H9 (cell line): ENCODE measurements at regions not wholly inside any gene's neighbourhood (a gene's known extent, or its start where the extent isn't known, plus 50 kb on each side); places are given as distances from the start of the nearest gene placed in this dataset.

Experiments used
- DNase-seq: peaks from one replicate; pipeline ENCODE4 v3.0.0-alpha.2; 2017
- H2AFZ ChIP-seq: one replicate; pipeline ENCODE4 v1.6.1; 2013; ENCODE audit warnings: mild to moderate bottlenecking, low read length, control low read depth, moderate library complexity
- H2AK5ac ChIP-seq: 2 replicates; pipeline ENCODE4 v1.6.1; 2013; ENCODE audit warnings: low read length, control low read depth, mixed read lengths; ENCODE audit not compliant: insufficient read length
- H2BK120ac ChIP-seq: one replicate; pipeline ENCODE4 v1.6.1; 2013; ENCODE audit warnings: low read depth, mild to moderate bottlenecking, low read length, control low read depth, inconsistent platforms; ENCODE audit not compliant: poor library complexity, severe bottlenecking
- H2BK12ac ChIP-seq: 2 replicates; pipeline ENCODE4 v1.6.1; 2013; ENCODE audit warnings: low read length, control low read depth, mixed read lengths, low read depth; ENCODE audit not compliant: insufficient read length
- H2BK15ac ChIP-seq: 2 replicates; pipeline ENCODE4 v1.6.1; 2013; ENCODE audit warnings: low read depth, low read length, control low read depth
- H2BK20ac ChIP-seq: one replicate; pipeline ENCODE4 v1.6.1; 2013; ENCODE audit warnings: low read depth, mild to moderate bottlenecking, low read length, control low read depth, inconsistent platforms; ENCODE audit not compliant: poor library complexity, severe bottlenecking
- H2BK5ac ChIP-seq: 2 replicates; pipeline ENCODE4 v1.6.1; 2013; ENCODE audit warnings: low read length, control low read depth, mixed read lengths; ENCODE audit not compliant: insufficient read length
- H3K14ac ChIP-seq: 2 replicates; pipeline ENCODE4 v1.6.1; 2013; ENCODE audit warnings: low read length, control low read depth; ENCODE audit not compliant: insufficient read depth
- H3K18ac ChIP-seq: 2 replicates; pipeline ENCODE4 v1.6.1; 2013; ENCODE audit warnings: low read depth, mild to moderate bottlenecking, mixed read lengths, low read length, control low read depth; ENCODE audit not compliant: insufficient read length
- H3K23ac ChIP-seq: 2 replicates; pipeline ENCODE4 v1.6.1; 2013; ENCODE audit warnings: low read length, control low read depth, mixed read lengths, low read depth; ENCODE audit not compliant: insufficient read length
- H3K23me2 ChIP-seq: 2 replicates; pipeline ENCODE4 v1.6.1; 2013; ENCODE audit warnings: low read depth, mild to moderate bottlenecking, mixed read lengths, low read length, control low read depth; ENCODE audit not compliant: insufficient read length, poor library complexity, severe bottlenecking
- H3K27ac ChIP-seq: 2 replicates; pipeline ENCODE4 v1.5.1; 2013; ENCODE audit warnings: low read length, control low read depth, mixed read lengths, low read depth; ENCODE audit not compliant: insufficient read length
- H3K27me3 ChIP-seq: 2 replicates; pipeline ENCODE4 v1.6.1; 2013; ENCODE audit warnings: low read length, control low read depth, inconsistent platforms; ENCODE audit not compliant: insufficient read depth
- H3K4ac ChIP-seq: 2 replicates; pipeline ENCODE4 v1.6.1; 2013; ENCODE audit warnings: low read depth, mild to moderate bottlenecking, control low read depth, inconsistent platforms, low read length, moderate library complexity
- H3K4me1 ChIP-seq: 2 replicates; pipeline ENCODE4 v1.6.1; 2013; ENCODE audit warnings: low read length, control low read depth, inconsistent platforms; ENCODE audit not compliant: insufficient read depth
- H3K4me2 ChIP-seq: 2 replicates; pipeline ENCODE4 v1.6.1; 2013; ENCODE audit warnings: low read length, control low read depth, mixed read lengths; ENCODE audit not compliant: insufficient read length, insufficient read depth
- H3K56ac ChIP-seq: 2 replicates; pipeline ENCODE4 v1.6.1; 2013; ENCODE audit warnings: low read depth, mild to moderate bottlenecking, mixed read lengths, low read length, control low read depth; ENCODE audit not compliant: insufficient read length
- H3K79me1 ChIP-seq: 2 replicates; pipeline ENCODE4 v1.6.1; 2013; ENCODE audit warnings: low read depth, mild to moderate bottlenecking, moderate library complexity, low read length, control low read depth, inconsistent platforms; ENCODE audit not compliant: insufficient read depth, poor library complexity, severe bottlenecking
- H3K79me2 ChIP-seq: 2 replicates; pipeline ENCODE4 v1.6.1; 2013; ENCODE audit warnings: low read length, control low read depth, inconsistent platforms; ENCODE audit not compliant: insufficient read depth
- H3K9ac ChIP-seq: 2 replicates; pipeline ENCODE4 v1.6.1; 2013; ENCODE audit warnings: low read length, control low read depth, mixed read lengths; ENCODE audit not compliant: insufficient read length; ENCODE audit errors: extremely low read depth
- H3K9me3 ChIP-seq: one replicate; pipeline ENCODE4 v1.6.1; 2013; ENCODE audit warnings: low read depth, low read length, inconsistent platforms; ENCODE audit not compliant: control insufficient read depth
- H3T11ph ChIP-seq: one replicate; pipeline ENCODE4 v1.6.1; 2013; ENCODE audit warnings: mild to moderate bottlenecking, low read length, control low read depth, inconsistent platforms
- H4K20me1 ChIP-seq: one replicate; pipeline ENCODE4 v1.6.1; 2013; ENCODE audit not compliant: control insufficient read depth, insufficient read length, insufficient read depth
- H4K5ac ChIP-seq: 2 replicates; pipeline ENCODE4 v1.6.1; 2013; ENCODE audit warnings: low read depth, mild to moderate bottlenecking, mixed read lengths, low read length, control low read depth; ENCODE audit not compliant: insufficient read length
- H4K8ac ChIP-seq: replicated peaks from 2 replicates; pipeline ENCODE4 v1.6.1; 2013; ENCODE audit warnings: low read length, control low read depth, mixed read lengths, low read depth; ENCODE audit not compliant: insufficient read length
- H4K91ac ChIP-seq: 2 replicates; pipeline ENCODE4 v1.6.1; 2013; ENCODE audit warnings: low read depth, mild to moderate bottlenecking, moderate library complexity, mixed read lengths, low read length, control low read depth; ENCODE audit not compliant: insufficient read length
- H3K27ac Mint-ChIP-seq, 3 experiments: 2 replicates in 2 of 3; 3 replicates in 1 of 3; pipeline ENCODE4 v1.8.0; 2020 to 2021; ENCODE audit warnings: mixed read lengths in 3 of 3, mild to moderate bottlenecking in 1 of 3, moderate library complexity in 1 of 3
- H3K27me3 Mint-ChIP-seq: 2 replicates; pipeline ENCODE4 v1.8.0; 2021; ENCODE audit warnings: low read depth, mild to moderate bottlenecking, moderate library complexity, mixed read lengths
- H3K36me3 Mint-ChIP-seq, 3 experiments: 2 replicates in 2 of 3; 3 replicates in 1 of 3; pipeline ENCODE4 v1.8.0; 2020 to 2021; ENCODE audit warnings: low read depth in 3 of 3, mixed read lengths in 3 of 3; ENCODE audit not compliant: insufficient read depth in 1 of 3
- H3K4me1 Mint-ChIP-seq, 2 experiments: 2 replicates each; pipeline ENCODE4 v1.8.0; 2020; ENCODE audit warnings: mixed read lengths in 2 of 2
- H3K4me3 Mint-ChIP-seq, 2 experiments: 2 replicates in 1 of 2; 3 replicates in 1 of 2; pipeline ENCODE4 v1.8.0; 2020 to 2021; ENCODE audit warnings: mild to moderate bottlenecking in 2 of 2, mixed read lengths in 2 of 2, moderate library complexity in 1 of 2
- H3K9me3 Mint-ChIP-seq, 2 experiments: 2 replicates in 1 of 2; 3 replicates in 1 of 2; pipeline ENCODE4 v1.8.0; 2020; ENCODE audit warnings: mild to moderate bottlenecking in 2 of 2, mixed read lengths in 2 of 2, moderate library complexity in 1 of 2
- WGBS: extraction: QIAGEN DNeasy Blood & Tissue Kit; methylation state at CpG from one replicate; pipeline ENCODE4 v1.1.7; 2013; ENCODE audit warnings: missing lambda C conversion rate, low lambda C conversion rate, mixed read lengths; ENCODE audit not compliant: insufficient read length; ENCODE audit errors: extremely low coverage; 5-methylcytosine and 5-hydroxymethylcytosine counted together
- TF ChIP-seq, protein P1 (sequence below): fragments of 200-600 bp; sonication (generic); conservative IDR thresholded peaks from 3 replicates; pipeline ENCODE4 v1.8.0; 2021; ENCODE audit warnings: antibody characterized with exemption, mild to moderate bottlenecking

DNA sequence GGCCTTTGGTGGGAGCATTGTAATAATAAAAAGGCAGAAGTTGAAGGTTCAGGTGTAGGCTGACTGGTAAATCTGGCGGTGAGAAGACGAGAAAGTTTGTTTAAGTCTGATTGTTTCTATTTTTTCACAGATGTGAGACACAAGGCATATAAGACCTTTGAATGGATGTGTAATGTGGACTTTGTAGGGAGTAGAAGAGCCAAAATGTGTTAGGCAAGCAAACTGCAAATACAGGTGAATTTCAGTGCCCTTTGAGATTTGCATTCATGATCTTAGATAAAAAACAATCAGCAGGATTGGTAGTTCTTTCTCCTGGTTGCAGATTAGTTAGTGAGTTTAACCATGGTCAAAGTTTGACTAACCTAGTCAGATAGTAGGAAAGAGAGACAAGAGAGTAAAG, 238.9 kb downstream of the FRK start:
- H3K27ac Mint-ChIP-seq = no peak overlapping the region

More for the DNA sequence above, 238.9 kb downstream of the FRK start:
- Histone ChIP-seq H3K79me2 (no peaks in the 10 kb centered on the region), H2BK15ac (no peak overlapping the region), H3K27me3 (no peaks in the 10 kb centered on the region), H3K4ac (no peak overlapping the region), H2BK120ac (no peak overlapping the region), H3K9ac (no peak overlapping the region), H3K23me2 (no peaks in the 10 kb centered on the region), H3K14ac (no peak overlapping the region), H3K18ac (no peak overlapping the region), H3K4me2 (no peak overlapping the region), H2AK5ac (no peak overlapping the region), H4K5ac (no peak overlapping the region), H3K4me1 (no peaks in the 10 kb centered on the region), H3K79me1 (no peaks in the 10 kb centered on the region), H3K27ac (no peak overlapping the region), H4K20me1 (no peaks in the 10 kb centered on the region), H3T11ph (no peak overlapping the region), H3K56ac (no peak overlapping the region), H2BK5ac (no peak overlapping the region), H2BK12ac (no peak overlapping the region), H3K9me3 (no peaks in the 10 kb centered on the region), H3K23ac (no peak overlapping the region), H4K8ac (no peak overlapping the region), H2BK20ac (no peak overlapping the region), H4K91ac (no peak overlapping the region), H2AFZ (no peak overlapping the region)
- TF ChIP-seq, protein P1, sequence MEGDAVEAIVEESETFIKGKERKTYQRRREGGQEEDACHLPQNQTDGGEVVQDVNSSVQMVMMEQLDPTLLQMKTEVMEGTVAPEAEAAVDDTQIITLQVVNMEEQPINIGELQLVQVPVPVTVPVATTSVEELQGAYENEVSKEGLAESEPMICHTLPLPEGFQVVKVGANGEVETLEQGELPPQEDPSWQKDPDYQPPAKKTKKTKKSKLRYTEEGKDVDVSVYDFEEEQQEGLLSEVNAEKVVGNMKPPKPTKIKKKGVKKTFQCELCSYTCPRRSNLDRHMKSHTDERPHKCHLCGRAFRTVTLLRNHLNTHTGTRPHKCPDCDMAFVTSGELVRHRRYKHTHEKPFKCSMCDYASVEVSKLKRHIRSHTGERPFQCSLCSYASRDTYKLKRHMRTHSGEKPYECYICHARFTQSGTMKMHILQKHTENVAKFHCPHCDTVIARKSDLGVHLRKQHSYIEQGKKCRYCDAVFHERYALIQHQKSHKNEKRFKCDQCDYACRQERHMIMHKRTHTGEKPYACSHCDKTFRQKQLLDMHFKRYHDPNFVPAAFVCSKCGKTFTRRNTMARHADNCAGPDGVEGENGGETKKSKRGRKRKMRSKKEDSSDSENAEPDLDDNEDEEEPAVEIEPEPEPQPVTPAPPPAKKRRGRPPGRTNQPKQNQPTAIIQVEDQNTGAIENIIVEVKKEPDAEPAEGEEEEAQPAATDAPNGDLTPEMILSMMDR = no peak
- WGBS = no CpG with 5 or more reads among the region's 2 CpGs
- Mint-ChIP-seq H3K4me3 (no peak overlapping the region), H3K36me3 (peaks cover 0 to 8% (median 2%) of the 10 kb centered on the region in 3 experiments; a peak in 4 of 7 replicates), H3K27me3 (no peaks in the 10 kb centered on the region), H3K4me1 (peaks cover 5 to 11% of the 10 kb centered on the region in 2 experiments), H3K9me3 (peaks cover 0 to 2% of the 10 kb centered on the region in 2 experiments; a peak in 2 of 5 replicates)
- DNase-seq = no peak
